Lower leg skin (tissue), 4 donors: ENCODE measurements at regions not wholly inside any gene's neighbourhood (a gene's known extent, or its start where the extent isn't known, plus 50 kb on each side); places are given as distances from the start of the nearest gene placed in this dataset.

ENCODE experiments used
- DNase-seq, 2 donors: peaks; one replicate each; pipeline ENCODE4 v3.0.0-alpha.2; 2019; ENCODE audit warnings: low spot score in 2 of 2
- H3K4me3 ChIP-seq: fragments of 200-600 bp; sonication (generic); 2 replicates; pipeline ENCODE4 v1.5.1; 2017; ENCODE audit warnings: mild to moderate bottlenecking, low read depth; ENCODE audit not compliant: poor library complexity, severe bottlenecking
- CTCF ChIP-seq, 3 donors: fragments of 450-650 bp; IDR thresholded peaks; one replicate each; pipeline ENCODE4 v1.5.1; 2016; ENCODE audit warnings: antibody characterized with exemption in 3 of 3, mild to moderate bottlenecking in 3 of 3, moderate library complexity in 2 of 3
- POLR2A ChIP-seq, 2 donors: fragments of 450-650 bp; IDR thresholded peaks; one replicate each; pipeline ENCODE4 v1.6.1; 2016 to 2017; ENCODE audit warnings: antibody characterized with exemption in 2 of 2, mild to moderate bottlenecking in 1 of 2, moderate library complexity in 1 of 2
- WGBS, 2 donors: methylation state at CpG; one replicate each; pipeline ENCODE4 v1.1.5; 2018; 5-methylcytosine and 5-hydroxymethylcytosine counted together
- intact Hi-C: fragments of 100-400 bp; cut with DNase I; formaldehyde crosslinking; loops from one replicate; pipeline ENCODE4 v1.15.0; 2023; ENCODE audit warnings: low total_unique reads

GRCh38 chr4:66328803-66329574, 658.7 kb upstream of the EPHA5 start:
- WGBS, 2 donors = 71 to 75% methylated on average over 5 of the region's 5 CpGs
- H3K4me3 ChIP-seq = no peak overlapping the region
- TF ChIP-seq POLR2A (IDR thresholded peaks at IDR 0.05) = no peak
- TF ChIP-seq CTCF (IDR thresholded peaks at IDR 0.05) = no peak
- DNase-seq = no peak
- intact Hi-C loops = no loop called here

DNA sequence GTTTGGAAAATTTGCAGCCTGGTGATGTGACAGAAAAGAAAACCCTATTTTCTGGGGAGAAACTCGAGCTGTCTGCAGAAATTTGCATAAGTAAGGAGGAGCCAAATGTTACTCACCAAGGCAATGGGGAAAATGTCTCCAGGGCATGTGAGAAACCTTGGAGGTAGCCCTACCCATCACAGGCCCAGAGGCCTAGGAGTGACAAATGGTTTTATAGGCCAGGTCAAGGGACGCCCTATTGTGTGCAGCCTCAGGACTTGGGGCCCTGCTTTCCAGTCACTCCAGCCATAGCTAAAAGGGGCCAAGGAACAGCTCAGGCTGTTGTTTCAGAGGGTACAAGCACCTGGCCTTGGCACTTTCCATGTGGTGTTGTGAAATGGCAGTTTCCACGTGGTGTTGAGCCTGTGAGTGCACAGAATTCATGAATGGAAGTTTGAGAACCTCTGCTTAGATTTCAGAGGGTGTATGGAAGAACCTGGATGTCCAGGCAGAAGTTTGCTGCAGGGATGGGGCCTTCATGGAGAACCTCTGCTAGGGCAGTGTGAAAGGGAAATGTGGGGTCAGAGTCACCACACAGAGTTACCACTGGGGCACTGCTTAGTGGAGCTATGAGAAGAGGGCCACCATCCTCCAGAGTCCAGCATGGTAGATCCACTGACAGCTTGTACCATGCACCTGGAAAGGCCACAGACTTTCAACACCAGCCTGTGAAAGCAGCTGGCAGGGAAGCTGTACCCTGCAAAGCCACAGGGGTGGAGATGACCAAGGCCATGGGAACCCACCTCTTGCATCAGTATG, 637.6 kb upstream of the EPHA5 start:
- intact Hi-C loops = no loop called here

DNA sequence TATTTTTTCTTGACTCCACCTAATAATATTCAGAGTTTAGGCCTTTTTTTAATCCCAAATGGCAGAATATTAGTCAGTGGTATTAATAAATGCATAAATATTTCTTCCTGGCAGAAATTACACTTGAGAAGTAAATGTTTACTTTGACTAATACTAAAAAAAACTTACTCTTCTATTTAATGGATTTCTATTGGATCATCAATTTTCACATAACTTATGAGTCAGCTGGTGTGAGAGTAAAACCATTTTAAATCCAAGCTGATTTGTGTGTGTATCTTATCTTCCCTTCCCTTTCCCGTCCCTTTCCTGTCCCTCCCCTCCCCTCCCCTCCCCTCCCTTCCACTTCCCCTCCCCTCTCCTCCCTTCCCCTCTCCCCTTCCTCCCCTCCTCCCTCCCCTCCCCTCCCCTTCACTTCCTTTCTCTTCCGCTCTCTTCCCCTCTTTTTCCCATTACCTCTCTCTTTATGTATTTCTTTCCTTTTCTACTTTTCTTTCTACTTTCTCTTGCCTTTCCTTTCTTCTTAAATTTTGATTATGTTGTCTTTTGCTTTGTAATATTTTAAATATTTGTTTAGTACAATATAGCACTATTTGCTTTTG, 630.1 kb upstream of the EPHA5 start:
- intact Hi-C loops = no loop called here
- TF ChIP-seq POLR2A (IDR thresholded peaks at IDR 0.05) = no peak
- TF ChIP-seq CTCF (IDR thresholded peaks at IDR 0.05) = no peak
- 60 to 62% methylated on average over 2 of the region's 2 CpGs for WGBS, 2 donors
- DNase-seq = no peak
- H3K4me3 ChIP-seq = no peak overlapping the region

More for the DNA sequence above, 637.6 kb upstream of the EPHA5 start:
- 58 to 73% methylated on average over 3 of the region's 3 CpGs for WGBS, 2 donors
- no peak for TF ChIP-seq CTCF (IDR thresholded peaks at IDR 0.05)
- no peak for TF ChIP-seq POLR2A (IDR thresholded peaks at IDR 0.05)
- DNase-seq = no peak
- no peak overlapping the region for H3K4me3 ChIP-seq

GRCh38 chr4:66298569-66298968, 628.3 kb upstream of the EPHA5 start:
- WGBS, 2 donors = 77 to 87% methylated on average over 1 of the region's 1 CpG
- TF ChIP-seq POLR2A (IDR thresholded peaks at IDR 0.05) (no peak), CTCF (IDR thresholded peaks at IDR 0.05) (no peak)
- no peak for DNase-seq
- intact Hi-C loops = no loop called here
- H3K4me3 ChIP-seq = no peak overlapping the region

DNA sequence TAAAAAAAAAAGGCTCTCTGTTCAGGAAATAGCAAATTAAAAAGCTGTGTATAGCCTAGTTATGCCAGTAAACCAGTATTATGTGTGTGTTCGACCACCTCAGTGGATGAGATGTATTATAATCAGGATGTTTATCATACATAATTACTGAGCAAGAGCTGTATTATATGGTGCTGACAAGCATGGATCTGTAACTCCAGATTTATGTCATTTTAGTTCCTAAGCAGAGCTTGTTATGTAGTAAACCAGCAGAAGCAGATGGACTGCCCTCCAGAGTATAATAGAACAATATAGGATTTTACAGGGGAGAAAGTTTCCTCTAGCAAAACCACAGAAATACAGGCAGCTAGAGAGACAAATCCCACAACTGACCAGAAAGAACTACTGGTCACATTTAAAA, 627.4 kb upstream of the EPHA5 start:
- 21 to 31% methylated on average over 1 of the region's 1 CpG for WGBS, 2 donors
- H3K4me3 ChIP-seq = no peak overlapping the region
- intact Hi-C loops = no loop called here
- no peak for DNase-seq
- no peak for TF ChIP-seq POLR2A (IDR thresholded peaks at IDR 0.05)
- TF ChIP-seq CTCF (IDR thresholded peaks at IDR 0.05) = no peak
